Mesendoderm (in vitro differentiated cells): ENCODE measurements at regions not wholly inside any gene's neighbourhood (a gene's known extent, or its start where the extent isn't known, plus 50 kb on each side); places are given as distances from the start of the nearest gene placed in this dataset.
A peak's percentile ranks its signal among the peaks of the same experiment; 100 is the strongest.

Source experiments
- DNase-seq: peaks from one replicate; pipeline ENCODE4 v3.0.0; 2013
- H2AK5ac ChIP-seq: 2 replicates; pipeline ENCODE4 v1.6.1; 2013; ENCODE audit warnings: low read length, inconsistent platforms
- H2BK120ac ChIP-seq: 2 replicates; pipeline ENCODE4 v1.6.1; 2013; ENCODE audit warnings: low read depth, mild to moderate bottlenecking, low read length, moderate library complexity, mixed read lengths
- H2BK15ac ChIP-seq: replicated peaks from 2 replicates; pipeline ENCODE4 v1.6.1; 2013; ENCODE audit warnings: low read depth, mild to moderate bottlenecking, moderate library complexity
- H2BK5ac ChIP-seq: 2 replicates; pipeline ENCODE4 v1.6.1; 2013; ENCODE audit warnings: low read length, inconsistent platforms
- H3K18ac ChIP-seq: 2 replicates; pipeline ENCODE4 v1.6.1; 2013; ENCODE audit warnings: mild to moderate bottlenecking, low read length, mixed read lengths
- H3K23ac ChIP-seq: one replicate; pipeline ENCODE4 v1.6.1; 2013; ENCODE audit warnings: low read length
- H3K27ac ChIP-seq: 2 replicates; pipeline ENCODE4 v1.5.1; 2013; ENCODE audit warnings: low read depth, mild to moderate bottlenecking, inconsistent platforms, low read length, moderate library complexity
- H3K27me3 ChIP-seq: 2 replicates; pipeline ENCODE4 v1.6.1; 2013; ENCODE audit warnings: low read length, control low read depth, mild to moderate bottlenecking, inconsistent platforms; ENCODE audit not compliant: insufficient read depth, poor library complexity
- H3K36me3 ChIP-seq: 2 replicates; pipeline ENCODE4 v1.6.1; 2013; ENCODE audit warnings: low read length, inconsistent platforms; ENCODE audit not compliant: control insufficient read depth, insufficient read depth
- H3K4ac ChIP-seq: one replicate; pipeline ENCODE4 v1.6.1; 2013; ENCODE audit warnings: low read depth, mild to moderate bottlenecking, low read length, moderate library complexity
- H3K4me1 ChIP-seq: 2 replicates; pipeline ENCODE4 v1.6.1; 2013; ENCODE audit warnings: low read depth, low read length, inconsistent platforms; ENCODE audit not compliant: control insufficient read depth
- H3K4me2 ChIP-seq: 2 replicates; pipeline ENCODE4 v1.6.1; 2013; ENCODE audit warnings: low read length
- H3K4me3 ChIP-seq: 2 replicates; pipeline ENCODE4 v1.5.1; 2013; ENCODE audit warnings: mild to moderate bottlenecking, low read length
- H3K56ac ChIP-seq: one replicate; pipeline ENCODE4 v1.6.1; 2013; ENCODE audit warnings: low read length
- H3K79me1 ChIP-seq: 2 replicates; pipeline ENCODE4 v1.6.1; 2013; ENCODE audit warnings: low read length, inconsistent platforms
- H3K79me2 ChIP-seq: 2 replicates; pipeline ENCODE4 v1.6.1; 2013; ENCODE audit warnings: mild to moderate bottlenecking, low read length; ENCODE audit not compliant: control insufficient read depth, insufficient read depth
- H3K9ac ChIP-seq: 2 replicates; pipeline ENCODE4 v1.6.1; 2013; ENCODE audit warnings: low read length, inconsistent platforms
- H4K5ac ChIP-seq: one replicate; pipeline ENCODE4 v1.6.1; 2013; ENCODE audit warnings: low read length
- H4K8ac ChIP-seq: one replicate; pipeline ENCODE4 v1.6.1; 2013; ENCODE audit warnings: low read depth, mild to moderate bottlenecking, control low read depth, low read length, moderate library complexity
- WGBS: extraction: QIAGEN DNeasy Blood & Tissue Kit; methylation state at CpG from one replicate; pipeline ENCODE4 v1.1.7; 2013; ENCODE audit warnings: low lambda C conversion rate, missing lambda C conversion rate; ENCODE audit not compliant: insufficient coverage; ENCODE audit errors: extremely low coverage; 5-methylcytosine and 5-hydroxymethylcytosine counted together

GRCh38 chr5:54721116-54721515 lies 203.6 kb downstream of the SNX18 start:
- Histone ChIP-seq H3K4me1 (peaks cover 9% of the 10 kb centered on the region), H2BK15ac (no peak overlapping the region), H2BK120ac (no peak overlapping the region), H3K4me3 (no peak overlapping the region), H2AK5ac (no peak overlapping the region), H3K4ac (no peak overlapping the region), H3K36me3 (no peaks in the 10 kb centered on the region), H3K79me2 (no peaks in the 10 kb centered on the region), H2BK5ac (no peak overlapping the region), H3K79me1 (no peaks in the 10 kb centered on the region), H3K9ac (no peak overlapping the region), H3K4me2 (no peak overlapping the region), H3K18ac (no peak overlapping the region), H4K8ac (no peak overlapping the region), H3K56ac (no peak overlapping the region), H3K27ac (no peak overlapping the region), H3K27me3 (no peaks in the 10 kb centered on the region), H4K5ac (no peak overlapping the region), H3K23ac (no peak overlapping the region)
- no CpG with 5 or more reads among the region's 1 CpG for WGBS
- no peak for DNase-seq

- no peak overlapping the region for H2BK15ac ChIP-seq
- no peaks in the 10 kb centered on the region for H3K79me2 ChIP-seq
- no peaks in the 10 kb centered on the region for H3K36me3 ChIP-seq
- H4K5ac ChIP-seq: no peak overlapping the region
- no peak overlapping the region for H3K27ac ChIP-seq
- WGBS: no CpG with 5 or more reads among the region's 3 CpGs
- H2AK5ac ChIP-seq: no peak overlapping the region
- no peak overlapping the region for H2BK5ac ChIP-seq
- no peak overlapping the region for H3K56ac ChIP-seq
- no peak overlapping the region for H3K9ac ChIP-seq
- no peak overlapping the region for H2BK120ac ChIP-seq
- no peak overlapping the region for H3K4ac ChIP-seq
- H3K4me2 ChIP-seq: no peak overlapping the region
- H4K8ac ChIP-seq: no peak overlapping the region
- H3K79me1 ChIP-seq: no peaks in the 10 kb centered on the region
- DNase-seq: peak; percentile 61
- H3K4me3 ChIP-seq: no peak overlapping the region
- H3K23ac ChIP-seq: no peak overlapping the region
- peaks cover 9% of the 10 kb centered on the region for H3K4me1 ChIP-seq
- H3K18ac ChIP-seq: no peak overlapping the region
- H3K27me3 ChIP-seq: no peaks in the 10 kb centered on the region
These were observed 202.8 kb downstream of the SNX18 start for GRCh38 chr5:54720341-54720740.

- Histone ChIP-seq H2BK15ac (no peak overlapping the region), H3K4ac (no peak overlapping the region), H4K8ac (no peak overlapping the region), H3K79me2 (no peaks in the 10 kb centered on the region), H3K9ac (no peak overlapping the region), H3K23ac (no peak overlapping the region), H2BK5ac (peak overlapping the region; percentile 40), H3K4me1 (peaks cover 9% of the 10 kb centered on the region), H3K18ac (no peak overlapping the region), H3K4me3 (no peak overlapping the region), H3K79me1 (no peaks in the 10 kb centered on the region), H3K27me3 (no peaks in the 10 kb centered on the region), H3K27ac (peak overlapping the region; percentile 6), H3K4me2 (no peak overlapping the region), H2AK5ac (no peak overlapping the region), H3K36me3 (no peaks in the 10 kb centered on the region), H3K56ac (peak overlapping the region; percentile 37), H4K5ac (no peak overlapping the region), H2BK120ac (peak overlapping the region; percentile 2)
- WGBS: no CpG with 5 or more reads among the region's 7 CpGs
- peak; percentile 96 for DNase-seq
These were observed 202.1 kb downstream of the SNX18 start for GRCh38 chr5:54719384-54720283.

GRCh38 chr5:54718656-54719055 lies 201.1 kb downstream of the SNX18 start:
- no peak overlapping the region for H2BK5ac ChIP-seq
- H3K79me2 ChIP-seq: no peaks in the 10 kb centered on the region
- DNase-seq: peak; percentile 48
- no peaks in the 10 kb centered on the region for H3K27me3 ChIP-seq
- H3K23ac ChIP-seq: no peak overlapping the region
- H3K79me1 ChIP-seq: no peaks in the 10 kb centered on the region
- H3K4ac ChIP-seq: no peak overlapping the region
- no peak overlapping the region for H4K8ac ChIP-seq
- no peak overlapping the region for H2BK15ac ChIP-seq
- H3K4me2 ChIP-seq: no peak overlapping the region
- H3K27ac ChIP-seq: no peak overlapping the region
- H3K18ac ChIP-seq: no peak overlapping the region
- WGBS: no CpG with 5 or more reads among the region's 3 CpGs
- no peak overlapping the region for H2AK5ac ChIP-seq
- H3K4me3 ChIP-seq: no peak overlapping the region
- peaks cover 9% of the 10 kb centered on the region for H3K4me1 ChIP-seq
- H4K5ac ChIP-seq: no peak overlapping the region
- H3K36me3 ChIP-seq: no peaks in the 10 kb centered on the region
- H2BK120ac ChIP-seq: no peak overlapping the region
- no peak overlapping the region for H3K56ac ChIP-seq
- H3K9ac ChIP-seq: no peak overlapping the region

GRCh38 chr5:54717870-54718269 lies 200.3 kb downstream of the SNX18 start:
- Histone ChIP-seq H3K4me1 (peaks cover 9% of the 10 kb centered on the region), H3K27me3 (no peaks in the 10 kb centered on the region), H4K5ac (no peak overlapping the region), H2BK15ac (no peak overlapping the region), H2BK120ac (no peak overlapping the region), H2BK5ac (no peak overlapping the region), H3K18ac (no peak overlapping the region), H3K4me3 (no peak overlapping the region), H4K8ac (no peak overlapping the region), H3K27ac (no peak overlapping the region), H3K79me2 (no peaks in the 10 kb centered on the region), H2AK5ac (no peak overlapping the region), H3K79me1 (no peaks in the 10 kb centered on the region), H3K36me3 (no peaks in the 10 kb centered on the region), H3K23ac (no peak overlapping the region), H3K9ac (no peak overlapping the region), H3K4ac (no peak overlapping the region), H3K4me2 (no peak overlapping the region), H3K56ac (no peak overlapping the region)
- DNase-seq: no peak
- WGBS: no CpG with 5 or more reads among the region's 5 CpGs

- no peaks in the 10 kb centered on the region for H3K79me1 ChIP-seq
- no peak overlapping the region for H4K8ac ChIP-seq
- H3K56ac ChIP-seq: no peak overlapping the region
- H2AK5ac ChIP-seq: no peak overlapping the region
- H3K18ac ChIP-seq: no peak overlapping the region
- no peak overlapping the region for H4K5ac ChIP-seq
- no peak overlapping the region for H3K23ac ChIP-seq
- no peak overlapping the region for H3K4ac ChIP-seq
- peaks cover 9% of the 10 kb centered on the region for H3K4me1 ChIP-seq
- no peak overlapping the region for H3K4me2 ChIP-seq
- WGBS: no CpG with 5 or more reads among the region's 2 CpGs
- no peak overlapping the region for H3K4me3 ChIP-seq
- no peak overlapping the region for H3K27ac ChIP-seq
- no peak overlapping the region for H2BK15ac ChIP-seq
- H3K79me2 ChIP-seq: no peaks in the 10 kb centered on the region
- no peak overlapping the region for H2BK120ac ChIP-seq
- no peak overlapping the region for H2BK5ac ChIP-seq
- H3K27me3 ChIP-seq: no peaks in the 10 kb centered on the region
- no peaks in the 10 kb centered on the region for H3K36me3 ChIP-seq
- no peak for DNase-seq
- H3K9ac ChIP-seq: no peak overlapping the region
These were observed 199.9 kb downstream of the SNX18 start for GRCh38 chr5:54717459-54717858.
